ENCODE measurements at regions not wholly inside any gene's neighbourhood (a gene's known extent, or its start where the extent isn't known, plus 50 kb on each side); places are given as distances from the start of the nearest gene placed in this dataset.
A peak's percentile ranks its signal among the peaks of the same experiment; 100 is the strongest.
"Not testable (repeated sequence)": the region's sequence is repeated elsewhere in the genome, so short reads cannot be mapped to it uniquely, and the experiment has no call there.

- DNase-seq (ENCODE audit: low spot score): no peak
Observed at GRCh38 chr5:90133941-90134340, 275.6 kb downstream of the CETN3 start.

DNA sequence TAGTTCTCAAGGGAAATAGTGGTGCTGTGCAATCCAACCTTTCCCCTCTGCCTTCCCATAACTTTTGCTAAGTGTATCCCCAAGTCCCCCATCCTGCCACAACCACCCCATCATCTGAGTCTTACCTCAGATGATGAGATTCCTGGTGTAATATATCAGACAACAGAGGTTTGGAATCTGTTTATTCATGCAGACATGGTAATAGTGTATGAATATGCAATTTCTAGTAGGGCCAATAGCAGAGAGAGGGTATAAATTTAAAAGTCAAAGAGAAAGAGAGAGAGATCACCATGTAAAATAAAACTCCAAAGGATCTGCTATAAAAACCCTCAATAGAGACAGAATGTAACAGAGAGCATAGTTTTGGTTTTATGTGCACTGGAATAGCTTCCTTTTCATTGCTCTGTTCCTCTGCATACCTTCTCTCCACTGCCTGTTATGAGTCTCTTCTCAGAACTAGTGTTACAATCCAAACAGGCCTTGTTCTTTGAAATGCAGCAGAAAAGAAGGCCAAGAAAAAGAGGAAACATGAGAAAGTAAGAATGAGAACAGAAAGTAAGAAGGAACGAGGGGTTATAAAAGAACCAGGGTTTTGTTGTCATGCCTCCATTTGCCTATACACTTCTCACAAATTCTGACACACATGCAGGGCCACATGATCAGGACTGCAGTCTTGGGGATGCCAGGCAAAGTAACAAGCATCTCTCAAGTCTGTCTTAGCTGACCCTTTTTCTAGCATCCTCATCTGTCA lies 278.0 kb downstream of the CETN3 start:
- DNase-seq (ENCODE audit: low spot score): no peak

- DNase-seq (ENCODE audit: low spot score): no peak
Observed at GRCh38 chr5:90128551-90128950, 281.0 kb downstream of the CETN3 start.

DNA sequence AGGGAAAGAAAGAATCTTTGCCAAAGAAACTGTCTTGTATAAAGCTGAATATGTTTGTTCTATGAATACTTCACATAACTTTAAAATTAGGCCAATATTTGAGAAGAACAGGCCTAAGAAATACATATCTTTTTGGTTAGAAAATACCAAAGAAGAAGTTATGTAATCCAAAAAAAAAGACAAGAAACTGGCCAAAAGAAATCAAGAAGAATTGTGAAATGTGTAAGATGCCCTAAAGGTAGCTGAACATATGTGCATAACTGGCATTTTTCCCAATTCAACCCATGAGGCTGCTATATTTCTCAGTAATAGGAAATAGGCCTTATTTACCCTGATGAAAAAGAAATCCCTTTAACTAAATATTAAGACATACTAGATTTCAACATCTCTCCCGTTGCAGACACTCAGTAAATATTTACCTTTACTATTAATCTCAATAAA lies 290.0 kb downstream of the CETN3 start:
- DNase-seq (ENCODE audit: low spot score): no peak

GRCh38 chr5:90117005-90117404 lies 292.6 kb downstream of the CETN3 start:
- no peak for DNase-seq (ENCODE audit: low spot score)

DNA sequence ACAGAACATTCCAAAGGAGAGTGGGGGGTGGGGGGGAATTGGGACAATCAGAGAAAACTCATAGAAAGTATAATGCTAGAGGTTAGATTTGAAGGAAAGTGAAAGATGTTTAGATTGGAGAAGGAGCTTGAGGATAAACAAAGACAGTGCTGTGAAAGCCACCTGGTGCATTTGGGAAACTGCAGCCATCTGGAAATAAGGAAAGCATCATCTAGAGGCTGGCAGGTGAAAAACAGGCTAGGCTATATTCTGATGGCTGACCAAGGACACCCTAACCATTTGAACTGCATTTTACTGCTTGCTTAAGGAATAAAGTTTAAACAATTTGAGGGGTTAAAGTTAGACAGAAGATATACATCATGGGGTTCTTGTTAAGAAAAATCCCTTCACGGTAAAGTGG lies 296.4 kb downstream of the CETN3 start:
- DNase-seq (ENCODE audit: low spot score): no peak

GRCh38 chr5:90112033-90112692 lies 297.4 kb downstream of the CETN3 start:
- DNase-seq (ENCODE audit: low spot score): no peak

- no peak for DNase-seq (ENCODE audit: low spot score)
Observed at GRCh38 chr5:90111364-90112032, 298.1 kb downstream of the CETN3 start.

DNA sequence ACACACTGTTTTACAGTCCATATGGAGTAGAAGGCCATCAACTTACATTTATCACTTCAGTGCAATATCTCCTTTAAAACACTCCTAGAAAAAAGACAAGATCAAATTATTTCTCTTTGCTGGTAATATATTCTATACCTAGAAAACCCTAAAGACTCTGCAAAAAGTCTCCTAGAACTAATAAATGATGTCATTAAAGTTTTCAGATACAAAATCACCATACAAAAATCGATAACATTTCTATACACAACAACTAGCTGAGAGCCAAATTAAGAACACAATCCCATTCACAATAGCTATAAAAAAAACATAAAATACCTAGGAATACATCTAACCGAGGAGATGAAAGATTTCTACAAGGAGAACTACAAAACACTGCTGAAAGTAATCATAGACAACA lies 300.3 kb downstream of the CETN3 start:
- DNase-seq (ENCODE audit: low spot score): no peak

GRCh38 chr5:90099099-90099498 lies 310.5 kb downstream of the CETN3 start:
- DNase-seq (ENCODE audit: low spot score): no peak

GRCh38 chr5:90097082-90097477 lies 312.5 kb downstream of the CETN3 start:
- DNase-seq (ENCODE audit: low spot score): no peak

- peak; percentile 4 for DNase-seq (ENCODE audit: low spot score)
Observed at GRCh38 chr5:90096415-90097081, 313.0 kb downstream of the CETN3 start.

GRCh38 chr5:90095292-90096060 lies 314.1 kb downstream of the CETN3 start:
- no peak for DNase-seq (ENCODE audit: low spot score)

DNA sequence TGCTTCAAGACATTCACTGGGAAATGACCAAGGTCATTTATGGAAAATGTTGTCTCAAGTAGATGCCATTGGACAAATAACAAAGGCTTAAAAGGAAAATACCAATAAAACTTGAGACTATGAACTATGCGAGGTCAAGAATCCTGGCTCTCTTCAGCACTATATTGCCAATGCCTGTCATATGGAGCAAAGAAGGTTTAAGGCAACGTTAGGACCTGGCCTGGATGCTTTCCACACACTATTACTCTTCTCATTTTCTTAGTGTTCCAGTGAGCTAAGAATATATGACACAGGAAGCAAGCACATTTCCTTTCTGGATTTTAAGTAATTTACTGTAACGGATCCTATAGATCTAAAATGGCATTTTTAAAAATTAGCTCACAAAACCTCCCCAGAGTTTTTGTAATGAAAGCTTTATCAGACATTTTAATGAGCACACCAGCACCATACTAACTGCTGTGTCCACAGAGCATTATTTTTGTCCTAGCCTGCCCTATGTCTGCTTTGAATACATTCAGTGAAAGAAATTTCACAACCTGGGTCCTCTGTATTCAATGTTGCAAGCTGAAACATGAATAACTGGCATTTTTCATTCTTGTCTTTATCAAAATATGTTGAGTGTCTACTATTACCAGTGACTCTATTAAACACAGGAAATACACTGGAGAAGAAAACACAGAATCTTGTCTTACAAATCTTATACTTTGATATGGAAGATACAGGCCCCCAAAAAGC lies 315.6 kb downstream of the CETN3 start:
- no peak for DNase-seq (ENCODE audit: low spot score)

GRCh38 chr5:90092734-90093133 lies 316.8 kb downstream of the CETN3 start:
- no peak for DNase-seq (ENCODE audit: low spot score)

DNA sequence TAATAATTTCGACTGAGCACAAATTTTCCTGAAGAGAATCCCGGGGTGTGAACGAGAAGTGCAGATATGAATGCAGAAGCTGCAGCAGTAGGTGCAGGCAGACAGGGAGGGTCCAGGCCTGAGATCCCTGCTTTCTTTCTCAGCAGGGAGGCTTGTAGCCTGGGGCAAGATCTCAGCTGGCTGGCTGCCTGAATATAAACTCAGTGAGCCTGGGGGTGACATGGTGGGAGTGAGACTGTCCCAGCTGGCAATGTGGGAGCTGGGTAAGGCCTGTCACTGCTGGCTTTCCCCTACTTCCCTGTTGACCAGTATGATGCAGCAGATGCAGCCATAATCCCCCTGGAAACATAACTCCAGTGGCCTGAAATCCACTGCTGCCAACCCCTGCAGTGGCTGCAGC lies 325.2 kb downstream of the CETN3 start:
- no peak for DNase-seq (ENCODE audit: low spot score)

DNA sequence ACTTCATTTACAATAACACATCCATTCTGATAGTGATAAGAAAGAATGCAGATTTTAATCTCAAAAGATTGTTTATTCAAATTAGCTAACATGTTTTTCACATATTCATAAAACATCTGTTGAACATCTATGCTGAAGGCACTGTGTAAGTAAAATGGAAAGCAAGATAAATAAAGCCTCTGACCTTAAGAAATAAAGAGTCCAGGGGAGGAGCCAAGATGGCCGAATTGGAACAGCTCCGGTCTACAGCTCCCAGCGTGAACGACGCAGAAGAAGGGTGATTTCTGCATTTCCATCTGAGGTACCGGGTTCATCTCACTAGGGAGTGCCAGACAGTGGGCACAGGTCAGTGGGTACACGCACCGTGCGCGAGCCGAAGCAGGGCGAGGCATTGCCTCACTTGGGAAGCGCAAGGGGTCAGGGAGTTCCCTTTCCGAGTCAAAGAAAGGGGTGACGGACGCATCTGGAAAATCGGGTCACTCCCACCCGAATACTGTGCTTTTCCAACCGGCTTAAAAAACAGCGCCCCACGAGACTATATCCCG lies 336.5 kb downstream of the CETN3 start:
- DNase-seq (ENCODE audit: low spot score): not testable (repeated sequence)

DNA sequence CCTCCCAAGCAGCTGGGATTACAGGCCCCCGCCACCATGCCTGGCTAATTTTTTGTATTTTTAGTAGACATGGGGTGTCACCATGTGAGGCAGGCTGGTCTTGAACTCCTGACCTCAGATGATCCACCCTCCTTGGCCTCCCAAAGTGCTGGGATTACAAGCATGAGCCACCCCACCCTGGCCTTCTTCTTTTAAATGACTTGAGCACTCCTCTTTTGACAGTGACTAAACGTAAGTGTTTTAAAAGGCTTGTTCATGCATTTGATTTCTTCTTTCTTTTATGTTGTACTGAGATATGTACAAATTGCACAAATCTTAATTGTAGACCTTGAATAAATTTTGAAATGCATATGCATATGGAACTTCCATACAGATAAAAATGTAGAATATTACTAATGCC lies 337.9 kb downstream of the CETN3 start:
- no peak for DNase-seq (ENCODE audit: low spot score)

DNA sequence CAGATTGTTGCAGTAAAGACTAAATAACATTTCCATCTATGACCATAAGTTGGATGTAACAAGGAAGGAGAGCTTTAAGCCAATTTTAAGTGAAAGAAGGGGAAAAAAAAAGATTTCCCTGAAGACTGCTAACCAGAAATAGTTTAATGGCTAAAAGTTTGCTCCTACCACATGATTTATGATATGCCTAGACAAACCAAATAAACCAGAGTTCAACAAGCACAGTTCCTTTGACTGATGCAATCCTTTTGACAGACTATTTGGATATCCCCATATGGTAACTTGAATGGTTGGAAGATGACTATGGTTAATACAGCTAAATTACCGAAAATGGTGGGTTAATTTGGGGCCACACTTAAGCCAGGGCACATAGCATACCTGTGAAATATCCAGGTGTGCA lies 338.5 kb downstream of the CETN3 start:
- DNase-seq (ENCODE audit: low spot score): no peak

GRCh38 chr5:90066920-90067319 lies 342.6 kb downstream of the CETN3 start:
- no peak for DNase-seq (ENCODE audit: low spot score)

Data from AG08395 (cell line).